22Rv1 (cell line): ENCODE measurements at regions not wholly inside any gene's neighbourhood (a gene's known extent, or its start where the extent isn't known, plus 50 kb on each side); places are given as distances from the start of the nearest gene placed in this dataset.

Source experiments
- CTCF ChIP-seq: fragments of 450-650 bp; IDR thresholded peaks from 2 replicates; pipeline ENCODE4 v1.5.1; 2017; ENCODE audit warnings: mild to moderate bottlenecking
- ZFX ChIP-seq: fragments of 450-650 bp; IDR thresholded peaks from 2 replicates; pipeline ENCODE4 v1.6.1; 2017; ENCODE audit warnings: antibody characterized with exemption, borderline replicate concordance

- no peak for TF ChIP-seq CTCF
- TF ChIP-seq ZFX = no peak
Observed at GRCh38 chr12:64965920-64966319, 141.5 kb downstream of the TBC1D30 start.
